IMR-90 (cell line): ENCODE measurements at regions not wholly inside any gene's neighbourhood (a gene's known extent, or its start where the extent isn't known, plus 50 kb on each side); places are given as distances from the start of the nearest gene placed in this dataset.

ENCODE experiments used
- ATAC-seq: fragments of 200-7000 bp; cut with Tn5 transposase; 2 replicates; pipeline ENCODE4 v1.9.1; 2020; ENCODE audit warnings: low read depth, mild to moderate bottlenecking, moderate library complexity
- BruUV-seq: library from RNA; stranded (reverse); fragments of 400-500 nt; replicated peaks from 2 replicates; lab custom pipeline; 2021; lab: Mats Ljungman, UMichigan
- CTCF ChIA-PET: fragments of 300-600 bp; formaldehyde crosslinking; extraction: SDS; loops from one replicate; lab custom pipeline; 2021; ENCODE audit warnings: antibody characterized with exemption; lab: Yijun Ruan, JAX
- POLR2A ChIA-PET: fragments of 300-600 bp; sonication (Branson Sonifier 250); formaldehyde crosslinking; loops from one replicate; lab custom pipeline; 2022; ENCODE audit warnings: antibody characterized with exemption; ENCODE audit not compliant: unreplicated experiment; lab: Charles Lee
- DNase-seq: peaks from one replicate; pipeline ENCODE4 v3.0.0; 2013
- H2AFZ ChIP-seq: replicated peaks from 2 replicates; pipeline ENCODE3; 2013; ENCODE audit warnings: low read length, mild to moderate bottlenecking; ENCODE audit not compliant: poor library complexity
- H2AK5ac ChIP-seq: 2 replicates; pipeline ENCODE4 v1.6.1; 2013; ENCODE audit warnings: low read depth, low read length, inconsistent platforms
- H2AK9ac ChIP-seq: replicated peaks from 2 replicates; pipeline ENCODE3; 2013; ENCODE audit warnings: mild to moderate bottlenecking, low read depth, low read length, moderate library complexity; ENCODE audit not compliant: poor library complexity
- H2BK120ac ChIP-seq: 2 replicates; pipeline ENCODE4 v1.6.1; 2013; ENCODE audit warnings: low read depth, low read length, inconsistent platforms
- H2BK15ac ChIP-seq: 3 replicates; pipeline ENCODE4 v1.6.1; 2013; ENCODE audit warnings: low read depth, low read length, inconsistent platforms
- H2BK20ac ChIP-seq: 2 replicates; pipeline ENCODE4 v1.6.1; 2013; ENCODE audit warnings: low read depth, mild to moderate bottlenecking, inconsistent platforms, low read length, moderate library complexity
- H2BK5ac ChIP-seq: 2 replicates; pipeline ENCODE4 v1.6.1; 2013; ENCODE audit warnings: mild to moderate bottlenecking, low read depth, low read length, inconsistent platforms; ENCODE audit not compliant: poor library complexity, severe bottlenecking
- H3K14ac ChIP-seq: replicated peaks from 2 replicates; pipeline ENCODE4 v1.6.1; 2013; ENCODE audit warnings: low read depth, low read length, inconsistent platforms
- H3K18ac ChIP-seq: 2 replicates; pipeline ENCODE4 v1.6.1; 2013; ENCODE audit warnings: low read depth, low read length, control low read depth
- H3K23ac ChIP-seq: 2 replicates; pipeline ENCODE4 v1.6.1; 2013; ENCODE audit warnings: low read depth, low read length, inconsistent platforms
- H3K27ac ChIP-seq: 2 replicates; pipeline ENCODE4 v1.5.1; 2013; ENCODE audit warnings: mild to moderate bottlenecking, control low read depth, low read length; ENCODE audit not compliant: insufficient read depth
- H3K27me3 ChIP-seq: 2 replicates; pipeline ENCODE4 v1.6.1; 2013; ENCODE audit warnings: low read length; ENCODE audit not compliant: control insufficient read depth, insufficient read depth
- H3K36me3 ChIP-seq: 2 replicates; pipeline ENCODE4 v1.6.1; 2013; ENCODE audit warnings: low read length, mixed read lengths; ENCODE audit not compliant: control insufficient read depth, insufficient read depth
- H3K4ac ChIP-seq: 2 replicates; pipeline ENCODE4 v1.6.1; 2013; ENCODE audit warnings: low read depth, low read length, inconsistent platforms
- H3K4me1 ChIP-seq: 2 replicates; pipeline ENCODE4 v1.6.1; 2013; ENCODE audit warnings: low read length, mixed read lengths; ENCODE audit not compliant: control insufficient read depth, insufficient read depth
- H3K4me2 ChIP-seq: 2 replicates; pipeline ENCODE4 v1.6.1; 2013; ENCODE audit warnings: low read depth, mild to moderate bottlenecking, control low read depth, low read length, moderate library complexity
- H3K4me3 ChIP-seq: 2 replicates; pipeline ENCODE4 v1.5.1; 2013; ENCODE audit warnings: low read depth, mild to moderate bottlenecking, control low read depth, low read length, moderate library complexity; ENCODE audit not compliant: insufficient read depth
- H3K56ac ChIP-seq: 2 replicates; pipeline ENCODE4 v1.6.1; 2013; ENCODE audit warnings: low read length, inconsistent platforms; ENCODE audit not compliant: insufficient read depth; ENCODE audit errors: extremely low read depth
- H3K79me1 ChIP-seq, 2 experiments: 2 replicates each; pipeline ENCODE4 v1.6.1; 2013; ENCODE audit warnings: low read length in 2 of 2, inconsistent platforms in 1 of 2, low read depth in 1 of 2
- H3K9ac ChIP-seq: 2 replicates; pipeline ENCODE4 v1.6.1; 2013; ENCODE audit warnings: low read depth, low read length, control low read depth
- H3K9me1 ChIP-seq: 2 replicates; pipeline ENCODE4 v1.6.1; 2013; ENCODE audit warnings: low read length, inconsistent platforms; ENCODE audit not compliant: insufficient read depth
- H3K9me3 ChIP-seq: 2 replicates; pipeline ENCODE4 v1.6.1; 2013; ENCODE audit warnings: low read length; ENCODE audit not compliant: control insufficient read depth, insufficient read depth
- H4K20me1 ChIP-seq: 2 replicates; pipeline ENCODE4 v1.6.1; 2013; ENCODE audit warnings: low read length, inconsistent platforms; ENCODE audit not compliant: insufficient read depth
- H4K5ac ChIP-seq: 2 replicates; pipeline ENCODE4 v1.6.1; 2013; ENCODE audit warnings: mild to moderate bottlenecking, low read depth, low read length, control low read depth
- H4K8ac ChIP-seq, 2 experiments: 2 replicates each; pipeline ENCODE4 v1.6.1; 2013; ENCODE audit warnings: low read depth in 2 of 2, low read length in 2 of 2, control low read depth in 1 of 2, inconsistent platforms in 1 of 2
- H4K91ac ChIP-seq: 2 replicates; pipeline ENCODE4 v1.6.1; 2013; ENCODE audit warnings: low read depth, low read length, inconsistent platforms; ENCODE audit not compliant: insufficient read depth
- CEBPB ChIP-seq: IDR thresholded peaks from 2 replicates; pipeline ENCODE4 v1.6.1; 2012; ENCODE audit warnings: low read depth, low read length, improper control_type of control experiment
- CHD1 ChIP-seq: IDR thresholded peaks from 2 replicates; pipeline ENCODE4 v1.6.1; 2012; ENCODE audit warnings: low read depth, low read length, improper control_type of control experiment
- ELK1 ChIP-seq: fragments of 150-350 bp; IDR thresholded peaks from 2 replicates; pipeline ENCODE4 v1.6.1; 2016; ENCODE audit warnings: low read depth, mild to moderate bottlenecking, low read length, moderate library complexity, borderline replicate concordance
- FOS ChIP-seq: fragments of 150-350 bp; IDR thresholded peaks from 2 replicates; pipeline ENCODE4 v1.6.1; 2016; ENCODE audit warnings: low read depth, low read length
- MAFK ChIP-seq: IDR thresholded peaks from 2 replicates; pipeline ENCODE4 v1.6.1; 2012; ENCODE audit warnings: low read depth, low read length, improper control_type of control experiment
- MAZ ChIP-seq: IDR thresholded peaks from 2 replicates; pipeline ENCODE4 v1.6.1; 2012; ENCODE audit warnings: low read depth, mild to moderate bottlenecking, low read length, improper control_type of control experiment, moderate library complexity, borderline replicate concordance
- MXI1 ChIP-seq: IDR thresholded peaks from 2 replicates; pipeline ENCODE4 v1.6.1; 2012; ENCODE audit warnings: low read depth, mild to moderate bottlenecking, low read length, moderate library complexity, borderline replicate concordance
- NFE2L2 ChIP-seq: fragments of 150-350 bp; IDR thresholded peaks from 2 replicates; pipeline ENCODE4 v1.6.1; 2016; ENCODE audit warnings: low read depth, mild to moderate bottlenecking, low read length
- RAD21 ChIP-seq: IDR thresholded peaks from 2 replicates; pipeline ENCODE4 v1.6.1; 2012; ENCODE audit warnings: low read length, improper control_type of control experiment
- RCOR1 ChIP-seq: IDR thresholded peaks from 2 replicates; pipeline ENCODE4 v1.6.1; 2012; ENCODE audit warnings: mild to moderate bottlenecking, low read length, improper control_type of control experiment; ENCODE audit not compliant: insufficient replicate concordance
- RFX5 ChIP-seq: IDR thresholded peaks from 2 replicates; pipeline ENCODE4 v1.8.0; 2012; ENCODE audit warnings: low read depth, mild to moderate bottlenecking, low read length, moderate library complexity
- USF2 ChIP-seq: fragments of 150-350 bp; IDR thresholded peaks from 2 replicates; pipeline ENCODE4 v1.6.1; 2017; ENCODE audit warnings: mild to moderate bottlenecking, antibody characterized with exemption, low read length, low read depth
- whole genome bisulfite sequencing, 2 experiments: methylation state at CpG; one replicate each; pipeline versions ENCODE4 v1.1.5 to v1.1.7; 2013; ENCODE audit warnings: missing lambda C conversion rate in 2 of 2; ENCODE audit not compliant: insufficient read length in 1 of 2; ENCODE audit errors: extremely low coverage in 2 of 2; 5-methylcytosine and 5-hydroxymethylcytosine counted together
- dilution Hi-C: fragments of 300-500 bp; cut with HindIII; formaldehyde crosslinking; loops from one replicate; pipeline ENCODE4 v1.14.3; 2018; ENCODE audit warnings: low sequenced_read_pairs; ENCODE audit not compliant: unreplicated experiment
- in situ Hi-C: fragments of 300-500 bp; cut with MboI; formaldehyde crosslinking; loops from 3 replicates; pipeline ENCODE4 v1.14.3; 2019; ENCODE audit warnings: low sequenced_read_pairs, inconsistent platforms, mixed read lengths
- intact Hi-C: fragments of 100-400 bp; cut with micrococcal nuclease; formaldehyde crosslinking; loops from 2 replicates; pipeline ENCODE4 v1.10.0; 2022

GRCh38 chr10:64738462-64738861, 1217.3 kb downstream of the REEP3 start:
- in situ Hi-C loops (no loop called here), dilution Hi-C loops (no loop called here), intact Hi-C loops (no loop called here)
- H2BK15ac ChIP-seq, result no peak overlapping the region
- ATAC-seq, result no peak
- H3K27ac ChIP-seq, result no peak overlapping the region
- H3K23ac ChIP-seq, result no peak overlapping the region
- H2AFZ ChIP-seq, result no peak overlapping the region
- no peak overlapping the region for H3K56ac ChIP-seq
- no peak overlapping the region for H3K18ac ChIP-seq
- H2BK120ac ChIP-seq, result no peak overlapping the region
- BruUV-seq, result no TSS peak
- H2AK9ac ChIP-seq, result no peak overlapping the region
- H2BK20ac ChIP-seq, result no peak overlapping the region
- H4K91ac ChIP-seq, result no peak overlapping the region
- CTCF ChIA-PET, result no interaction called here
- no peaks in the 10 kb centered on the region for H3K79me1 ChIP-seq
- H3K9me3 ChIP-seq, result no peaks in the 10 kb centered on the region
- no peak overlapping the region for H2BK5ac ChIP-seq
- H4K8ac ChIP-seq, result no peak overlapping the region
- no peak overlapping the region for H3K9ac ChIP-seq
- no peaks in the 10 kb centered on the region for H3K4me1 ChIP-seq
- H4K20me1 ChIP-seq, result no peaks in the 10 kb centered on the region
- DNase-seq, result no peak
- H3K9me1 ChIP-seq, result no peaks in the 10 kb centered on the region
- H3K4ac ChIP-seq, result no peak overlapping the region
- H3K4me3 ChIP-seq, result no peak overlapping the region
- no peaks in the 10 kb centered on the region for H3K27me3 ChIP-seq
- H2AK5ac ChIP-seq, result no peak overlapping the region
- POLR2A ChIA-PET, result no interaction called here
- TF ChIP-seq MXI1, result no peak
- no peak for TF ChIP-seq MAZ
- TF ChIP-seq RFX5, result no peak
- no peak for TF ChIP-seq FOS
- no peak for TF ChIP-seq ELK1
- TF ChIP-seq CEBPB, result no peak
- no peak for TF ChIP-seq RCOR1
- no peak for TF ChIP-seq RAD21
- TF ChIP-seq USF2, result no peak
- TF ChIP-seq NFE2L2, result no peak
- TF ChIP-seq CHD1, result no peak
- no peak for TF ChIP-seq MAFK
- H3K14ac ChIP-seq, result no peak overlapping the region
- no peak overlapping the region for H3K4me2 ChIP-seq
- H4K5ac ChIP-seq, result no peak overlapping the region
- no CpG with 5 or more reads among the region's 2 CpGs for WGBS, 2 experiments
- H3K36me3 ChIP-seq, result no peaks in the 10 kb centered on the region
